H7 (cell line): ENCODE measurements at regions not wholly inside any gene's neighbourhood (a gene's known extent, or its start where the extent isn't known, plus 50 kb on each side); places are given as distances from the start of the nearest gene placed in this dataset.
"Not testable (repeated sequence)": the region's sequence is repeated elsewhere in the genome, so short reads cannot be mapped to it uniquely, and the experiment has no call there.

ENCODE experiments used
- DNase-seq: peaks from one replicate; pipeline ENCODE4 v3.0.0; 2012
- H3K27me3 ChIP-seq: 2 replicates; pipeline ENCODE4 v1.6.0; 2011; ENCODE audit warnings: mild to moderate bottlenecking, low read length; ENCODE audit not compliant: control insufficient read depth, insufficient read depth
- H3K36me3 ChIP-seq: replicated peaks from 2 replicates; pipeline ENCODE4 v1.5.1; 2011; ENCODE audit warnings: low read length; ENCODE audit not compliant: control insufficient read depth, insufficient read depth
- H3K4me3 ChIP-seq: 2 replicates; pipeline ENCODE4 v1.5.1; 2011; ENCODE audit warnings: low read depth, mild to moderate bottlenecking, control low read depth, low read length, moderate library complexity; ENCODE audit not compliant: insufficient read depth

GRCh38 chr5:101811466-101811865, 484.6 kb downstream of the SLCO4C1 start:
- Histone ChIP-seq H3K27me3 (no peaks in the 10 kb centered on the region), H3K4me3 (no peak overlapping the region), H3K36me3 (no peaks in the 10 kb centered on the region)
- no peak for DNase-seq

DNA sequence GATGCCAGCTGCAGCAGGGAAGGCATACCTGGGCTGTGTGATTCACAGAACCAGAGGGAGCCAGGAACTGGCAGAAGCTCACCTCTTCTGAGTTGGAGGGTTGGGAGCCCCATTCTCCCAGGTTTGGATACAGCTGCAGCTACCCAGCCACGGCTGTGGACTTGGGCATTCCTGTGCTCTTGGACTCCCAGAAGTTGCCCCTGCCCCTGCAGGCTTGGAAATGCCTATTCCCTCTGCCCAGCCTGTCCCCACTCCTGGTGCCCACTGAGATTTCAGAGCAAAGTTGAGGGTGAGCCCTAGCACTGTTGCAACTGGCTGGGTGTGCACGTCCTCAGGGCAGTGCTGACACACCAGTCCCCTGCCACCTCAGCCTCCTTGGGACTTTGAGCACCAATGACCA, 489.7 kb downstream of the SLCO4C1 start:
- no peaks in the 10 kb centered on the region for H3K27me3 ChIP-seq
- no peak overlapping the region for H3K4me3 ChIP-seq
- no peak for DNase-seq
- no peaks in the 10 kb centered on the region for H3K36me3 ChIP-seq

GRCh38 chr5:101796427-101796826, 499.7 kb downstream of the SLCO4C1 start:
- H3K4me3 ChIP-seq = no peak overlapping the region
- no peaks in the 10 kb centered on the region for H3K36me3 ChIP-seq
- no peak for DNase-seq
- H3K27me3 ChIP-seq = peaks cover 1% of the 10 kb centered on the region; the same call in 1 of the 2 replicates

GRCh38 chr5:101788797-101789196, 507.3 kb downstream of the SLCO4C1 start:
- Histone ChIP-seq H3K36me3 (no peaks in the 10 kb centered on the region), H3K4me3 (no peak overlapping the region), H3K27me3 (peaks cover 25% of the 10 kb centered on the region)
- DNase-seq = no peak

DNA sequence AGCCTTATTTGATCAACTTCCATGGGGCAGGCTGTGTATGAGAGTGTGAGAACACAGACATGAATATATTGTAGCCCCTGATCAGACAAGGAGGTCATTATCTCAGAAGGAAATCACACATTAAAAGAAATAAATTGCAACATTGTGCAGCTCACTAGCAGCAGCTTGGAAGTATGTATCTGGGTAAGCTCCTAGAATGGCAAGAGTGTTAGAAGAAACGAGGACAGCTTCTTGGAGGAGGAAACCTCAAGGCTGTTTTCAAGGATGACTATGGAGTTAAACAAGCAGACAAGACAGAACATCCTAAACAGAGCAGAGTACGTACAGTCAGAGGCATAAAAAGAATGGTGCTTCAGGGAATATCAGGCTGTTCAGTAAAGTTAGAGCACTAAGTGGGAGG, 511.0 kb downstream of the SLCO4C1 start:
- Histone ChIP-seq H3K4me3 (no peak overlapping the region), H3K27me3 (peaks cover 23% of the 10 kb centered on the region), H3K36me3 (no peaks in the 10 kb centered on the region)
- no peak for DNase-seq

- no peak for DNase-seq
- H3K4me3 ChIP-seq = no peak overlapping the region
These were observed 512.7 kb downstream of the SLCO4C1 start for GRCh38 chr5:101783241-101784013.

DNA sequence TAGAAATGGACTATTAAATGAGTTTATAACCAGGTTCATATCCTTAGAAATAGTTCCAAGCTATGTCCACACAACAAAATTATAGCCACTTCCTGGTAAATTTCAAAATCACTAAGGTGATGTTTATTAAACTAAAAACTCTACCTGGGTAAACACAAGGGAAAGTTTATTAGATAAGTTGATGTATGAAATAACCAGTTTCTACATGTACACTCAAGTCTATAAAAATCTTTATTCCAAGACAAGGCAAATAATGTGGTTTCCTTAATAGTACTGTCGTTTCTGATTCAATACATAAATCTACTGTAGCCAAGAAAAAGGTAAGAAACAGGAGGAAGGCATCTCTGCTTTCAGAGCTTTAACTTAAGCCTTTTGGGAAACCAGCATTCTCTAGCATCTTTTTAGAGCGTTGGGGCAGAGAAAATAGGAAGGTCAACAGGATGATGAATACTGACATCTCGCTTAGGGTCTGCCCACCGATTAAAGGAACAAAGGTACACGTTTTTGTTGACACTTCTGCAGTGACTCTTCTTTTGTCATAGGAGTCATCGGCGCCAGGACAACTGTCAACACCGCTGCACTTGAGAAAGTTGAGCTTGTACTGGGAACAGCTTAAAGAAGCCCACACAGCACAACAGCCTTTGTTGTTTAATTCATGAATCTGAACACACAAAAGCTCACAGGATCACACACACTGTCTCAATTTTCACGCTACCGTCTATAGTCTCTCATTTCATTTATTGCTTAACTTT, 513.6 kb downstream of the SLCO4C1 start:
- no peak for DNase-seq
- Histone ChIP-seq H3K36me3 (no peaks in the 10 kb centered on the region), H3K4me3 (no peak overlapping the region), H3K27me3 (peaks cover 7% of the 10 kb centered on the region; the same call in 1 of the 2 replicates)

More at GRCh38 chr5:101783241-101784013, 512.7 kb downstream of the SLCO4C1 start:
- Histone ChIP-seq H3K36me3 (no peaks in the 10 kb centered on the region), H3K27me3 (peaks cover 13% of the 10 kb centered on the region; the same call in 1 of the 2 replicates)

DNA sequence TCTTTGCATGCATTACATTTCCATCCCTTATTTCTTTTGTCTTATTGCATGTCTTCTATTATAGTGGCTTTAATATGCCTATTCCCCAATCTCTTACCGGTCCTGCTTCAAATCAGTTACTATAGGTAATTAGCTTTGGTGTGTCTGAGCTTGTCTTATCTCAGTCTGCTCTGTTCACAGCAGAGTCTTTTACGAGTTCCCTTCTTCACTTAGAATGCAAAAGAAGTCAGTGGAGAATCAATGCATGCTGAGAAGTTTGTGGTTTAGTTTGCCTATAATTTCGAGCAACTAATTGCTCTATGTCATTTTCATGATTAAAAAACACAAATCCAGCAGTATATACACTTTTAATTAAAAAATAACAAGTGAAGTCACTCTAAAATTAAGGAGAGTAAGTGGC, 545.0 kb downstream of the SLCO4C1 start:
- DNase-seq = no peak
- Histone ChIP-seq H3K4me3 (no peak overlapping the region), H3K36me3 (no peaks in the 10 kb centered on the region), H3K27me3 (no peaks in the 10 kb centered on the region)

DNA sequence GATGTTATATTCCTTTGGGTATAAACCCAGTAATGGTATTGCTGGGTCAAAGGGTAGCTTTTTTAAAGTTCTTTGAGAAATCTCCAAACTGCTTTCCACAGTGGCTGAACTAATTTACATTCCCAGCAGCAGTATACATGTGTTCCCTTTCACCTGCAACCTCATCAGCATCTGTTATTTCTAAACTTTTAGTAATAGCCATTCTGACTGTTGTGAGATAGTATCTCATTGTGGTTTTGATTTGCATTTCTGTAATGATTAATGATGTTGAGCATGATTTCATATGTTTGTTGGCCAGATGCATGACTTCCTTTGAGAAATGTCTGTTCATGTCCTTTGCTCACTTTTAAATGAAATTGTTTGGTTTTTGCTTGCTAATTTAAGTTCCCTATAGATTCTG, 553.1 kb downstream of the SLCO4C1 start:
- H3K36me3 ChIP-seq, H3K4me3 ChIP-seq, H3K27me3 ChIP-seq, DNase-seq: not testable (repeated sequence)

DNA sequence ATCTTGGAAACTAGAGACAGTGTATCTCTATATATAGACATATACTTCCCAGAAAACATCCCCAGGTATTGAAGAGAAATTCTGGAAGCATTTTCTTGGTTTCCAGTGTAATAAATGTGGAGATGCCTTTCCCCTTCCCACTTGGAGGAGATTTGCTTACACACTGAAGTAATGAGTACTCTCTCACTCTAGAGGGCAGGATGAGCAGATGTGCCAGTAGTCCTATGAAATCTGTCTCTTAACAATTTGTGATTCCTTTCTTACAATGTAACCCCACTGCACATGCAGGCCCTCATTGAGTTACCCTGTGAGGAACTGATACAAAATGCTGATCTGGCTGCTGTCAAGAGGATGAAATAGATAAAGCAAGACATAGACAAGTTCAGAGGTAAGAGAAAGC, 567.2 kb downstream of the SLCO4C1 start:
- Histone ChIP-seq H3K36me3 (no peaks in the 10 kb centered on the region), H3K27me3 (no peaks in the 10 kb centered on the region), H3K4me3 (no peak overlapping the region)
- peak; percentile 23 for DNase-seq

DNA sequence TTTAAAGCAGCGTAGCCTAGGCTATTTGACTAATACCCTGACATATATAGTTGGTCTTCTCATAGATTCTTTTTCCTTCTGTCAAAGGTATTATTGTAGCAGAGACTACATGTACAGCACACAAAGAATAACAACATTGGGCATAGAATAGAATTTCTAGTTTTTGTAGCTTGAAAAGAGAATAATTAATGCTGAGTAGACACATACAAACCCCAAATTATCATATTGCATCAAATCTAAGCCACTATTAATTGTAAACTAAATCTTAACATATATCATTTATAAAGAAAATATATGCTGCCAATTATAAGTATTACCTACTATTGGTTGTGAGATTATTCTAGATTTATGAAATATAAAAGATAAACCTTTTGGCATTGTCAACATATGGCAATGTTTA, 574.5 kb downstream of the SLCO4C1 start:
- DNase-seq = no peak
- no peaks in the 10 kb centered on the region for H3K36me3 ChIP-seq
- no peaks in the 10 kb centered on the region for H3K27me3 ChIP-seq
- no peak overlapping the region for H3K4me3 ChIP-seq

- Histone ChIP-seq H3K27me3 (no peaks in the 10 kb centered on the region), H3K36me3 (no peaks in the 10 kb centered on the region), H3K4me3 (no peak overlapping the region)
- no peak for DNase-seq
These were observed 576.1 kb downstream of the SLCO4C1 start for GRCh38 chr5:101720033-101720432.

- no peak for DNase-seq
- H3K27me3 ChIP-seq = no peaks in the 10 kb centered on the region
- H3K4me3 ChIP-seq = no peak overlapping the region
- no peaks in the 10 kb centered on the region for H3K36me3 ChIP-seq
These were observed 578.4 kb downstream of the SLCO4C1 start for GRCh38 chr5:101717721-101718120.

- Histone ChIP-seq H3K4me3 (no peak overlapping the region), H3K27me3 (no peaks in the 10 kb centered on the region), H3K36me3 (no peaks in the 10 kb centered on the region)
- DNase-seq = no peak
These were observed 579.1 kb downstream of the SLCO4C1 start for GRCh38 chr5:101716941-101717340.

DNA sequence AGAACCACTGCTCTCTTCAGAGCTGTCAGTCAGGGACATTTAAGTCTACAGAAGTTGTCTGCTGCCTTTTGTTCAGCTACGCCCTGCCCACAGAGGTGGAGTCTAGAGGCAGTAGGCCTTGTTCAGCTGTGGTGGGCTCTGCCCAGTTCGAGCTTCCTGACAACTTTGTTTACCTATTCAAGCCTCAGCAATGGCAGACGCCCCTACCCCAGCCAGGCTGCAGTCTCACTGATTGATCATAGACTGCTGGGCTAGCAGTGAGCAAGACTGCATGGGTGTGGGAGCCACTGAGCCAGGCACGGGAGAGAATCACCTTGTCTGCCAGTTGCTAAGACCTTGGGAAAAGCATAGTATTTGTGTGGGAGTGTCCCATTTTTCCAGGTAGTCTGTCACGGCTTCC, 580.3 kb downstream of the SLCO4C1 start:
- H3K36me3 ChIP-seq, H3K4me3 ChIP-seq, H3K27me3 ChIP-seq, DNase-seq: not testable (repeated sequence)
